ENCODE measurements at regions not wholly inside any gene's neighbourhood (a gene's known extent, or its start where the extent isn't known, plus 50 kb on each side); places are given as distances from the start of the nearest gene placed in this dataset.

DNA sequence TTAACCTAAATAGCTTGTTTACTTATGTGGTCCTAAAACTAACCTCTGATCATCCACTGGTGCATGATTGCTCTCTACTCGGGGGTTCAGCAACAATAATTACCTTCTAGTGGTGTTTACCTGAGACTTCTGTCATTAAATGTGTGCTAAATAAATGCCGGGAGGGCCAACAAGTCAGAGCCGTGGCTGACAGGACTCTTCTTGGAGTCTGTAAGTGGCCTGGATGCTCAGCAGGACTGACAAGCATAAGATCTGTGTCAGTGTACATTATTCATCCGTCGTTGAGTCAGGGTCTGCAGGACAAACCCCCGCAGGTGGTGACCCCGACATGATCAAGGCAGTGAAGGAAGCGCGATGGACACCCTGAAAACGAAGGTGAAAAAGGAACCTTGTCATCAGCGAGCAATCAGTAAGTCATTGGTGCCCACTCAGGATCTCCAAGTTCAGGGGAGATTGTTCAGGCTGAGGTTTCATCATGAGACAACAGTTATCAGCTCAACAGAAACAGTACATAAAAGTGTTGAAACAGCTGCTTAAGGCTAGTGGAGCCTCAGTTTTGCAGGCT, 1466.9 kb downstream of the UQCRFS1 start:
- no peaks in the 10 kb centered on the region for H3K9me3 ChIP-seq (ENCODE audit: low read depth, low read length)
- H3K27me3 ChIP-seq (ENCODE audit: insufficient read depth, low read length) = no peaks in the 10 kb centered on the region
- no peaks in the 10 kb centered on the region for H3K4me1 ChIP-seq (ENCODE audit: insufficient read depth, low read length)
- H3K4me3 ChIP-seq (ENCODE audit: low read length) = no peak overlapping the region

DNA sequence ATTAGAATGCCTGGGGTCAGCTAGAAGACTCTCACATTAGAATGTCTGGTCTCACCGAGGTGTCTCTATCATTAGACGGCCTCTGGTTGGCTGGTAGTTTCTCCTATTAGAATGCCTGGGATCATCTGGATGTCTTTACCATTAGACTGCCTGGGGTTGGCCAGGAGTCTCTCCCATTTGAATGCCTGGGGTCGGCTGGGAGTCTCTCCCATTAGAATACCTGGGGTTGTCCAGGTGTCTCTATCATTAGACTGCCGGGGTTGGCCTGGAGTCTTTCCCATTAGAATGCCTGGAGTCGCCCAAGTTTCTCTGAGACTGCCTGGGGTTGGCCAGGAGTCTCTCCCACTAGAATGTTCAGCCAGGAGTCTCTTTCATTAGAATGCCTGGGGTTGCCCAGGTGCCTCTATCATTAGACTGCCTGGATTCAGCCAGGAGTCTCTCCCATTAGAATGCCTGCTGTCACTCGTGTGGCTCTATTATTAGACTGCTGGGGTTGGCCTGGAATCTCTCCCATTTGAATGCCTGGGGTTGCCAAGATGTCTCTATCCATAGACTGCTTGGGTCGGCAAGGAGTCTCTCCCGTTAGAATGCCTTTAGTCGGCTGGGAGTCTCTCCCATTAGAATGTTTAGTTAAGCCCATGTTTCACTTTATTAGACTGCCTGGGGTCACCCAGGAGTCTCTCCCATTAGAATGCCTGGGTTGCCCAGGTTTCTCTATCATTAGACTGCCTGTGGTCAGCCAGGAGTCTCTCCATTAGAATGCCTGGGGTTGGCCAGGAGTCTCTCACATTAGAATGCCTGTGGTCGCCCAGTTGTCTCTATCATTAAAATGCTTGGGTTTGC, 1467.8 kb downstream of the UQCRFS1 start:
- Histone ChIP-seq H3K9me3 (ENCODE audit: low read depth, low read length) (no peaks in the 10 kb centered on the region), H3K4me1 (ENCODE audit: insufficient read depth, low read length) (no peaks in the 10 kb centered on the region), H3K27me3 (ENCODE audit: insufficient read depth, low read length) (no peaks in the 10 kb centered on the region), H3K4me3 (ENCODE audit: low read length) (no peak overlapping the region)

DNA sequence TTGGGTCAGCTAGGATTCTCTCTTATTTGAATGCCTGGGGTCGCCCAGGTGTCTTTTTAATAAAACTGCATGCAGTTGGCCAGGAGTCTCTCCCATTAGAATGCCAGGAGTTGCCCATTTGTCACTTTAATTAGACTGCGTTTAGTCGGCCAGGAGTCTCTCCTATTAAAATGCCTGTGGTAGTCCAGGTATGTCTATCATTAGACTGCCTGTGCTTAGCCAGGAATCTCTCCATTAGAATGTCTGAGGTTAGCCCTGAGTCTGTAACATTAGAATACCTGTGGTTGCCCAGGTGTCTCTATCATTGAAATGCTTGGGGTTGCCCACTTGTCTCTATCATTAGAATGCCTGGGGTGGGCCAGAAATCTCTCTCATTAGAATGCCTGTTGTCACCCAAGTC, 1470.9 kb downstream of the UQCRFS1 start:
- Histone ChIP-seq H3K27me3 (ENCODE audit: insufficient read depth, low read length) (no peaks in the 10 kb centered on the region), H3K4me1 (ENCODE audit: insufficient read depth, low read length) (no peaks in the 10 kb centered on the region), H3K9me3 (ENCODE audit: low read depth, low read length) (no peaks in the 10 kb centered on the region), H3K4me3 (ENCODE audit: low read length) (no peak overlapping the region)

DNA sequence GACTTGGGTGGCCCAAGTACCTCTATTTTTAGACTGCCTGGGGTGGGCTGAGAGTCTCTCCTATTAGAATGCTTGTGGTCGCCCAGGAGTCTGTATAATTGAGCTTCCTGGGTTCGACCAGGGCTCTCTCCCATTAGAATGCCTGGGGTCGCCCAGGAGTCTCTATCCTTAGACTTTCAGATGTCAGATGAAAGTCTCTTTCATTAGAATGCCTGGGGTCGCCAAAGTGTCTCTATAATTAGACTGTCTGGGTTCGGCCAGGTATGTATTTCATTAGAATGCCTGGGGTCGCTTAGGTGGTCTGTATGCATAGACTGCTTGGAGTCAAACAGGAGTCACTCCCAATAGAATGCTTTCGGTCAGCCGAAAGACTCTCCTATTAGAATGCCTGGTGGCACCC, 1471.7 kb downstream of the UQCRFS1 start:
- Histone ChIP-seq H3K4me3 (ENCODE audit: low read length) (no peak overlapping the region), H3K27me3 (ENCODE audit: insufficient read depth, low read length) (no peaks in the 10 kb centered on the region), H3K9me3 (ENCODE audit: low read depth, low read length) (no peaks in the 10 kb centered on the region), H3K4me1 (ENCODE audit: insufficient read depth, low read length) (no peaks in the 10 kb centered on the region)

DNA sequence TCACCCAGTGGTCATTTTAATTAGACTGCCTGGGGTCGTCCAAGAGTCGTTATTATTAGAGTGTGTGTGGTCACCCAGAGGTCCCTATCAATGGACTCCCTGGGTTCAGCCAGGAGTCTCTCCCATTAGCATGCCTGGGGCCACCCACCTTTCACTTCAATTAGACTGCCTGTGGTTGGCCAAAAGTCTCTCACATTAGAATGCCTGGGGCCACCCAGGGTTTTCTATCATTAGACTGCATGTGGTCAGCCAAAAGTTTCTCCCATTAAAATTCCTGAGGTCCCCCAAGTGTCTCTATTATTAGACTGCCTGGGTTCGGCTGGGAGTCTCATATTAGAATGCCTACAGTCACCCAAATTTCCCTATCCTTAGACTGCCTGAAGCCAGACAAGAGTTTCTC, 1472.6 kb downstream of the UQCRFS1 start:
- H3K4me3 ChIP-seq (ENCODE audit: low read length) = no peak overlapping the region
- no peaks in the 10 kb centered on the region for H3K4me1 ChIP-seq (ENCODE audit: insufficient read depth, low read length)
- no peaks in the 10 kb centered on the region for H3K27me3 ChIP-seq (ENCODE audit: insufficient read depth, low read length)
- no peaks in the 10 kb centered on the region for H3K9me3 ChIP-seq (ENCODE audit: low read depth, low read length)

DNA sequence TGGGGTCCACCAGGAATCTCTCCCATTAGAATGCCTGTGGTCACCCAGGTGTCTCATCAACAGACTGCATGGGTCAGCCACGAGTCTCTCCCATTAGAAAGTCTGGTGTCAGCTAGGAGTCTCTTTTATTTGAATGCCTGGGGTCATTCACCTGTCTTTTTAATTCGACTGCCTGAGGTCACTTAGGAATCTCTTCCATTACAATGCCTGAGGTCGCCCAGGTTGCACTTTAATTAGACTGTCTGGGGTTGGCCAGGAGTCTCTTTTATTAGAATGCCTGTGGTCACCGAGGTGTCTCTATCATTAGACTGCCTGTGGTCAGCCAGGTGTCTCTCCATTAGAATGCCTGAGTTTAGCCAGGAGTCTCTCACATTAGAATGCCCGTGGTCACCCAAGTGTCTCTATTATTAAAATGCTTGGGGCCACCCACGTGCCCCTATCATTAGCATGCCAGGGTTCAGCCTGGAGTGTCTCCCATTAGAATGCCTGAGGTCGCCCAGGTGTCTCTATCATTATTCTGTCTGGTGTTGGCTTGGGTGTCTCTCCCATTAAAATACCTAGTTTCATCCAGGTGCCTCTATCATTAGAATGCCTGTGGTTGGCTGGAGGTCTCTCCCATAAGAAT, 1474.3 kb downstream of the UQCRFS1 start:
- H3K4me1 ChIP-seq (ENCODE audit: insufficient read depth, low read length) = no peaks in the 10 kb centered on the region
- no peaks in the 10 kb centered on the region for H3K9me3 ChIP-seq (ENCODE audit: low read depth, low read length)
- no peak overlapping the region for H3K4me3 ChIP-seq (ENCODE audit: low read length)
- no peaks in the 10 kb centered on the region for H3K27me3 ChIP-seq (ENCODE audit: insufficient read depth, low read length)

DNA sequence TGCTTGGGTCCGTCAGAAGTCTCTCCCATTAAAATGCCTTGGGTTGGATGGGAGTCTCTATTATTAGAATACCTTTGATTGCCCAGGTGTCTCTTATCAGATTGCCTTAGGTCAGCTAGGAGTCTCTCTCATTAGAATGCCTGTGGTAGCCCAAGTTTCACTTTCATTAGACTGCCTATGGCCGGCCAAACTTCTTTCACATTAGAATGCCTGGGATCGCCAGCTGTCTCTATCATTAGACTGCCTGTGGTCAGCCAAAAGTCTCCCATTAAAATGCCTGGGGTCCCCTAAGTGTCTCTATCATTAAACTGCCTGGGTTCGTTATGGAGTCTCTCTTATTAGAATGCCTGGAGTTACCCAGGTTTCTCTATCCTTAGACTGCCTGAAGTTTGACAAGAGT, 1476.7 kb downstream of the UQCRFS1 start:
- Histone ChIP-seq H3K27me3 (ENCODE audit: insufficient read depth, low read length) (no peaks in the 10 kb centered on the region), H3K9me3 (ENCODE audit: low read depth, low read length) (peaks cover 10% of the 10 kb centered on the region), H3K4me1 (ENCODE audit: insufficient read depth, low read length) (no peaks in the 10 kb centered on the region), H3K4me3 (ENCODE audit: low read length) (no peak overlapping the region)

DNA sequence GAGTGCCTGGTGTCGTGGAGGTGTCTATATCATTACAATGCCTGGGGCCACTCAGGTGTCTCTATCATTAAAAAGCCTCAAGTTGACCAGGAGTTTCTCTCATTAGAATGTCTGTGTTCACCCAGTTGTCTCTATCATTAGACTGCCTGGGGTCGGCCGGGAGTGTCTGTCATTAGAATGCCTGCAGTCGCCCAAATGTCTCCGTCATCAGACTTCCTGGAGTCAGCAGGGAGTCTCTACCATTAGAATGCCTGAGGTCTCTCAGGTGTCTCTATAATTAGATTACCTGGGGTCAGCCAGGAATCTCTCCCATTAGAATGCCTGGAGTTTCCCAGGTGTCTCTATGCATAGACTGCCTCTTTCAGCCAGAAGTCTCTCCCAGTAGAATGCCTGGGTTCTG, 1477.6 kb downstream of the UQCRFS1 start:
- Histone ChIP-seq H3K27me3 (ENCODE audit: insufficient read depth, low read length) (no peaks in the 10 kb centered on the region), H3K4me3 (ENCODE audit: low read length) (no peak overlapping the region), H3K4me1 (ENCODE audit: insufficient read depth, low read length) (no peaks in the 10 kb centered on the region), H3K9me3 (ENCODE audit: low read depth, low read length) (peaks cover 15% of the 10 kb centered on the region)

DNA sequence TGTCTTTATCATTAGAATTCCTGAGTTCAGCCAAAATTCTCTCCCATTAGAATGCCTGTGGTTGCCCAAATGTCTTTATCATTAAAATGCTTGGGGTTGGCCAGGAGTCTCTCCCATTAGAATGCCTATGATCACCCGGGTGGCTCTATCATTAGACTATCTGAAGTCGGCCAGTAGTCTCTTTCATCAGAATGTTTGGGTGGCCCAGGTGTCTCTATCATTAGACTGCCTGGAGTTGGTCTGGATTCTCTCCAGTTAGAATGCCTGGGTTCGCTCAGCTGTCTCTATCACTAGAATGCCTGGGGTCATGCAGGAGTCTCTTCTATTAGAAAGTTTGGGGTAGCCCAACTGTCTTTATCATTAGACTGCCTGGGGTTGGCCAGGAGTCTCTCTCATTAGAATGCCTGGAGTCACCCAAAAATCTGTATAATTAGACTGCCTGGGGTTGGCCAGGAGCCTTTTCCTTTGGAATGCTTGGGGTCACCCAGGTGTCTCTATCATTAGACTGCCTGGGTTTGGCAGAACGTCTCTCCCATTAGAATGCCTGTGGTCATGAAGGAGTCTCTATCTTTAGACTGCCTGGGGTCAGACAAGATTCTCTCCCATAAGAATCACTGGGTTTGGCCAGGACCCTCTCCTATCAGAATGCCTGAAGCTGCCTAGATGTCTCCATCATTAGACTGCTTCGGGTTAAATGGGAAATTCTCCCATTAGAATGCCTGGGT, 1478.3 kb downstream of the UQCRFS1 start:
- Histone ChIP-seq H3K9me3 (ENCODE audit: low read depth, low read length) (peaks cover 22% of the 10 kb centered on the region), H3K4me1 (ENCODE audit: insufficient read depth, low read length) (no peaks in the 10 kb centered on the region), H3K4me3 (ENCODE audit: low read length) (no peak overlapping the region), H3K27me3 (ENCODE audit: insufficient read depth, low read length) (no peaks in the 10 kb centered on the region)

DNA sequence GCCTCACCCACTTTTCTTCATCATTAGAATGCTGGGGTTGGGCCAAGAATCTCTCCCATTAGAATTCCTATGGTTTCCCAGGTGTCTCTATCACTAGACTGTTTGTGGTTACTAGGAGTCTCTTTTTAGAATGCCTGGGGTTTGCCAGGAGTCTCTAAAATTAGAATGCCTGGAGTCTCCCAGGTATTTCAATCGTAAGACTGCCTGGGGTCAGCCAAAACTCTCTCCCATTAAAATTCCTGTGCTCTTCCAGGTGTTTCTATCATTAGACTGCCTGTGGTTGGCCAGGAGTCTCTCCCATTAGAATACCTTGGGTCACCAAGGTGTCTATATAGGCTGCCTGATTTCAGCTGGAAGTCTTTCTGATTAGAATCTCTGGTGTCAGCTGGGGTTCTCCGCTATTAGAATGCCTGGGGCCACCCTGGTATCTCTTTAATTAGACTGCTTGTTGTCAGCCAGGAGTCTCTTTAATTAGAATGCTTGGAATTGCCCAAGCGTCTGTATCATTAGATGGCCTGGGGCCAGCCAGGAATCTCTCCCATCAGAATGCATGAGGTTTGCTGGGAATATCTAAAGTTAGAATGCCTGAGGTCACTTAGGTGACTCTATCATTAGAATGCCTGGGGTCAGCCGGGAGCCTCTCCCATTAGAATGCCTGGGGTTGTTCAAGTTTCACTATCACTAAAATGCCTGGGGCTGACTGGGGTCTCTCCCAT, 1479.2 kb downstream of the UQCRFS1 start:
- Histone ChIP-seq H3K27me3 (ENCODE audit: insufficient read depth, low read length) (no peaks in the 10 kb centered on the region), H3K4me1 (ENCODE audit: insufficient read depth, low read length) (no peaks in the 10 kb centered on the region), H3K9me3 (ENCODE audit: low read depth, low read length) (peaks cover 31% of the 10 kb centered on the region), H3K4me3 (ENCODE audit: low read length) (no peak overlapping the region)

DNA sequence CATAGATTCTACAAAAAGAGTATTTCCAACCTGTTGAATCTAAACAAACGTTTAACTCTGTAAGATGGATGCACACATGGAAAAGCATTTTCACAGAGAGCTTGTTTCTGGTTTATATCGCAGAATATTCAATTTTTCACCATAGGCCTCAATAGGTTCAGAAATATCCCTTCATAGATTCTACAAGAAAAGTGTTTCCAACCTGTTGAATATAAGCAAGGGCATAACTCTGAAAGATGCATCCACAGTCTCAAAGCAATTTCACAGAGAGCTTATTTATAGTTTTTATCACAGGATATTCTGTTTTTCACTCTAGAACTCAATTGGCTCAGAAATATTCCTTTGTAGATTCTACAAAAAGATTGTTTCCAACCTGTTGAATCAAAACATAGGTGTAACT, 1483.6 kb downstream of the UQCRFS1 start:
- no peaks in the 10 kb centered on the region for H3K4me1 ChIP-seq (ENCODE audit: insufficient read depth, low read length)
- H3K9me3 ChIP-seq (ENCODE audit: low read depth, low read length) = peaks cover 74% of the 10 kb centered on the region
- no peak overlapping the region for H3K4me3 ChIP-seq (ENCODE audit: low read length)
- H3K27me3 ChIP-seq (ENCODE audit: insufficient read depth, low read length) = no peaks in the 10 kb centered on the region

DNA sequence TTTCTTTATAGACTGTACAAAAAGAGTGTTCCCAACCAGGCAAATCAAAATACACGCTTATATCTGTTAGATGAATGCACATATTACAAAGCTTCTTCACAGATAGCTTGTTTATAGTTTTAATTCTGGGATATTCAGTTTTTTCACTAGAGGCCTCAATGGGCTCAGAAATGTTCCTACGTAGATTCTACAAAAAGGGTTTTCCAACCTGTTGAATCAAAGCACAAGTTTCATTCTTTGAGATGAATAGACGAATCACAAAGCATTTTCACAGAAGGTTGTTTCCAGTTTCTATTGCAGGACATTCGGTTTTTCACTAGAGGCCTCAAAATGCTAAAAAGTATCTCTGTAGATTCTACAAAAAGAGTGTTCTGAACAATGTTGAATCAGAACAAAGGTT, 1490.3 kb downstream of the UQCRFS1 start:
- peaks cover 66% of the 10 kb centered on the region for H3K9me3 ChIP-seq (ENCODE audit: low read depth, low read length)
- H3K4me1 ChIP-seq (ENCODE audit: insufficient read depth, low read length) = no peaks in the 10 kb centered on the region
- H3K27me3 ChIP-seq (ENCODE audit: insufficient read depth, low read length) = no peaks in the 10 kb centered on the region
- no peak overlapping the region for H3K4me3 ChIP-seq (ENCODE audit: low read length)

DNA sequence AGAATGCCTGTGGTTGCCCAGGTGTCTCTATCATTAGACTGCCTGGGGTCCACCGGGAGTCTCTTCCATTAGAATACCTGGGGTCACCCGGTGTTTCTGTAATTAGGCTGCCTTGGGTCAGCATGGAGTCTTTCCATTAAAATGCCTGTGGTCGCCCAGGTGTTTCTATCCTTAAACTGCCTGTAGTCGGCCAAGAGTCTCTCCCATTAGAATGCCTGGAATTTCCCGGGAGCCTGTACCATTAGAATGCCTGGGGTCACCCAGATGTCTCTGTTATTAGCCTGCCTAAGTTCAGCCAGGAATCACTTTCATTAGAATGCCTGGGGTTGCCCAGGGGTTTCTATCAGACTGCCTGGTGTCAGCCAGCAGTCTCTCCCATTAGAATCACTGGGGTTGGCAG, 1492.8 kb downstream of the UQCRFS1 start:
- Histone ChIP-seq H3K9me3 (ENCODE audit: low read depth, low read length) (peaks cover 52% of the 10 kb centered on the region), H3K4me1 (ENCODE audit: insufficient read depth, low read length) (no peaks in the 10 kb centered on the region), H3K4me3 (ENCODE audit: low read length) (no peak overlapping the region), H3K27me3 (ENCODE audit: insufficient read depth, low read length) (no peaks in the 10 kb centered on the region)

DNA sequence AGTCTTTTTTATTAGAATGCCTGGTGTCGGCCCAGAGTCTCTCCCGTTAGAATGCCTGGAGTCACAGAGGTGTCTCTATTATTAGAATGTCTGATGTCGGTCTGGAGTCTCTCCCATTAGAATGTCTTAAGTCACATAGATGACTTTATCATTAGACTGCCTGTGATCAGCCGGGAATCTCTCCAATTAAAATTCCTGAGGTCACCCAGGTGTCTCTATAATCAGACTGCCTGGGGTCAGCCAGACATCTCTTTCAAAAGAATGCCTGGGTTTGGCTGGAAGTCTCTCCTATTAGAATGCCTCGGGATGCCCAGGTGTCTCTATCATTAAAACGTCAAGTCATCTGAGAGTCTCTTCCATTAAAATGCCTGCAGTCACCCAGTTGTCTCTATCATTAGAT, 1493.9 kb downstream of the UQCRFS1 start:
- H3K9me3 ChIP-seq (ENCODE audit: low read depth, low read length) = peaks cover 49% of the 10 kb centered on the region
- H3K4me1 ChIP-seq (ENCODE audit: insufficient read depth, low read length) = no peaks in the 10 kb centered on the region
- H3K27me3 ChIP-seq (ENCODE audit: insufficient read depth, low read length) = no peaks in the 10 kb centered on the region
- H3K4me3 ChIP-seq (ENCODE audit: low read length) = no peak overlapping the region

DNA sequence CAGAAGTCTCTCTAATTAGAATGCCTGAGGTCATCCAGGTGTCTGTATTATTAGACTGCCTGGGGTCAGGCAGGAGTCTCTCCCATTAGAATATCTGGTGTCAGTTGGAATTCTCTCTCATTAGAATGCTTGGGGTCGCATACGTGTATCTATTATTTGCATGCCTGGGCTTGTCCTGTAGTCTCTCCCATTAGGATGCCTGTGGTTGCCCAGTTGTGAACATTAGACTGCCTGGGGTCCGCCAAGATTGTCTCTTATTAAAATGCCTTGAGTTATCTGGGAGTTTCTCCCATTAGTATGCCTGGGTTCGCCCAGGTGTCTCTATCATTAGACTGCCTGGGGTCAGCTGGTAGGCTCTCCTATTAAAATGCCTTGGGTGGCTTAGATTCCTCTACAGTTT, 1494.7 kb downstream of the UQCRFS1 start:
- peaks cover 45% of the 10 kb centered on the region for H3K9me3 ChIP-seq (ENCODE audit: low read depth, low read length)
- H3K27me3 ChIP-seq (ENCODE audit: insufficient read depth, low read length) = no peaks in the 10 kb centered on the region
- H3K4me1 ChIP-seq (ENCODE audit: insufficient read depth, low read length) = no peaks in the 10 kb centered on the region
- no peak overlapping the region for H3K4me3 ChIP-seq (ENCODE audit: low read length)

All from mononuclear cell (primary cell).